ENCODE measurements at regions not wholly inside any gene's neighbourhood (a gene's known extent, or its start where the extent isn't known, plus 50 kb on each side); places are given as distances from the start of the nearest gene placed in this dataset.

GRCh38 chr1:177770096-177770495 is 199.8 kb downstream of the SEC16B start:
- H3K27me3 ChIP-seq (ENCODE audit: control insufficient read depth in 1 of 2, insufficient read depth in 2 of 2, low read length in 1 of 2), result no peaks in the 10 kb centered on the region
- H3K4me3 ChIP-seq (ENCODE audit: low read length in 2 of 2), result no peak overlapping the region
- intact Hi-C loops (cut with DNase I), result no loop called here
- H3K27ac ChIP-seq (ENCODE audit: low read depth in 1 of 2, low read length in 2 of 2), result no peak overlapping the region
- DNase-seq (no peak), ATAC-seq (ENCODE audit: low FRiP score) (no peak)
- H3K36me3 ChIP-seq (ENCODE audit: control insufficient read depth in 1 of 2, insufficient read depth in 2 of 2, low read length in 1 of 2), result no peaks in the 10 kb centered on the region
- H3K9me3 ChIP-seq (ENCODE audit: control insufficient read depth, low read length), result peaks cover 5% of the 10 kb centered on the region
- no peaks in the 10 kb centered on the region for H3K4me1 ChIP-seq (ENCODE audit: control insufficient read depth in 1 of 2, insufficient read depth in 2 of 2, low read length in 2 of 2)

GRCh38 chr1:177755851-177756560 is 213.9 kb downstream of the SEC16B start:
- no peaks in the 10 kb centered on the region for H3K36me3 ChIP-seq (ENCODE audit: control insufficient read depth in 1 of 2, insufficient read depth in 2 of 2, low read length in 1 of 2)
- H3K4me3 ChIP-seq (ENCODE audit: low read length in 2 of 2), result no peak overlapping the region
- H3K27ac ChIP-seq (ENCODE audit: low read depth in 1 of 2, low read length in 2 of 2), result no peak overlapping the region
- DNase-seq (no peak), ATAC-seq (ENCODE audit: low FRiP score) (no peak)
- H3K27me3 ChIP-seq (ENCODE audit: control insufficient read depth in 1 of 2, insufficient read depth in 2 of 2, low read length in 1 of 2), result no peaks in the 10 kb centered on the region
- no peaks in the 10 kb centered on the region for H3K4me1 ChIP-seq (ENCODE audit: control insufficient read depth in 1 of 2, insufficient read depth in 2 of 2, low read length in 2 of 2)
- WGBS, 2 donors, result 38 to 45% methylated on average over 7 of the region's 7 CpGs
- H3K9me3 ChIP-seq (ENCODE audit: control insufficient read depth, low read length), result peaks cover 2% of the 10 kb centered on the region
- intact Hi-C loops (cut with DNase I), result no loop called here

GRCh38 chr1:177754603-177755002 is 215.3 kb downstream of the SEC16B start:
- ATAC-seq (ENCODE audit: low FRiP score), result no peak

GRCh38 chr1:177753655-177754054 is 216.2 kb downstream of the SEC16B start:
- ATAC-seq (ENCODE audit: low FRiP score), result no peak
- H3K27me3 ChIP-seq (ENCODE audit: control insufficient read depth in 1 of 2, insufficient read depth in 2 of 2, low read length in 1 of 2), result no peaks in the 10 kb centered on the region
- 80 to 82% methylated on average over 5 of the region's 5 CpGs for WGBS, 2 donors

More at GRCh38 chr1:177754603-177755002, 215.3 kb downstream of the SEC16B start:
- 39 to 42% methylated on average over 2 of the region's 2 CpGs for WGBS, 2 donors
- DNase-seq, result no peak
- H3K4me1 ChIP-seq (ENCODE audit: control insufficient read depth in 1 of 2, insufficient read depth in 2 of 2, low read length in 2 of 2), result no peaks in the 10 kb centered on the region
- peaks cover 2% of the 10 kb centered on the region for H3K9me3 ChIP-seq (ENCODE audit: control insufficient read depth, low read length)
- intact Hi-C loops (cut with DNase I), result no loop called here
- H3K27me3 ChIP-seq (ENCODE audit: control insufficient read depth in 1 of 2, insufficient read depth in 2 of 2, low read length in 1 of 2), result no peaks in the 10 kb centered on the region
- H3K36me3 ChIP-seq (ENCODE audit: control insufficient read depth in 1 of 2, insufficient read depth in 2 of 2, low read length in 1 of 2), result no peaks in the 10 kb centered on the region
- H3K27ac ChIP-seq (ENCODE audit: low read depth in 1 of 2, low read length in 2 of 2), result no peak overlapping the region
- no peak overlapping the region for H3K4me3 ChIP-seq (ENCODE audit: low read length in 2 of 2)

GRCh38 chr1:177748080-177748801 is 221.6 kb downstream of the SEC16B start:
- 82 to 84% methylated on average over 4 of the region's 4 CpGs for WGBS, 2 donors
- Histone ChIP-seq H3K4me3 (ENCODE audit: low read length in 2 of 2) (no peak overlapping the region), H3K36me3 (ENCODE audit: control insufficient read depth in 1 of 2, insufficient read depth in 2 of 2, low read length in 1 of 2) (no peaks in the 10 kb centered on the region), H3K9me3 (ENCODE audit: control insufficient read depth, low read length) (no peaks in the 10 kb centered on the region), H3K27ac (ENCODE audit: low read depth in 1 of 2, low read length in 2 of 2) (no peak overlapping the region), H3K4me1 (ENCODE audit: control insufficient read depth in 1 of 2, insufficient read depth in 2 of 2, low read length in 2 of 2) (no peaks in the 10 kb centered on the region), H3K27me3 (ENCODE audit: control insufficient read depth in 1 of 2, insufficient read depth in 2 of 2, low read length in 1 of 2) (no peaks in the 10 kb centered on the region)
- intact Hi-C loops (cut with DNase I), result no loop called here
- ATAC-seq (ENCODE audit: low FRiP score), result no peak
- no peak for DNase-seq

More at GRCh38 chr1:177753655-177754054, 216.2 kb downstream of the SEC16B start:
- no peaks in the 10 kb centered on the region for H3K9me3 ChIP-seq (ENCODE audit: control insufficient read depth, low read length)
- no peaks in the 10 kb centered on the region for H3K36me3 ChIP-seq (ENCODE audit: control insufficient read depth in 1 of 2, insufficient read depth in 2 of 2, low read length in 1 of 2)
- no peak for DNase-seq
- no peak overlapping the region for H3K4me3 ChIP-seq (ENCODE audit: low read length in 2 of 2)
- intact Hi-C loops (cut with DNase I), result no loop called here
- H3K4me1 ChIP-seq (ENCODE audit: control insufficient read depth in 1 of 2, insufficient read depth in 2 of 2, low read length in 2 of 2), result no peaks in the 10 kb centered on the region
- H3K27ac ChIP-seq (ENCODE audit: low read depth in 1 of 2, low read length in 2 of 2), result no peak overlapping the region

- Histone ChIP-seq H3K4me3 (ENCODE audit: low read length in 2 of 2) (no peak overlapping the region), H3K27me3 (ENCODE audit: control insufficient read depth in 1 of 2, insufficient read depth in 2 of 2, low read length in 1 of 2) (peaks cover 0 to 3% of the 10 kb centered on the region in 2 donors), H3K4me1 (ENCODE audit: control insufficient read depth in 1 of 2, insufficient read depth in 2 of 2, low read length in 2 of 2) (no peaks in the 10 kb centered on the region), H3K27ac (ENCODE audit: low read depth in 1 of 2, low read length in 2 of 2) (no peak overlapping the region), H3K9me3 (ENCODE audit: control insufficient read depth, low read length) (no peaks in the 10 kb centered on the region), H3K36me3 (ENCODE audit: control insufficient read depth in 1 of 2, insufficient read depth in 2 of 2, low read length in 1 of 2) (no peaks in the 10 kb centered on the region)
- intact Hi-C loops (cut with DNase I), result no loop called here
- 82 to 87% methylated on average over 3 of the region's 3 CpGs for WGBS, 2 donors
- no peak for DNase-seq
- no peak for ATAC-seq (ENCODE audit: low FRiP score)
These were observed 223.7 kb downstream of the SEC16B start for GRCh38 chr1:177746155-177746554.

- no peak for DNase-seq
- Histone ChIP-seq H3K9me3 (ENCODE audit: control insufficient read depth, low read length) (no peaks in the 10 kb centered on the region), H3K27ac (ENCODE audit: low read depth in 1 of 2, low read length in 2 of 2) (no peak overlapping the region), H3K4me3 (ENCODE audit: low read length in 2 of 2) (no peak overlapping the region), H3K27me3 (ENCODE audit: control insufficient read depth in 1 of 2, insufficient read depth in 2 of 2, low read length in 1 of 2) (peaks cover 0 to 3% of the 10 kb centered on the region in 2 donors), H3K36me3 (ENCODE audit: control insufficient read depth in 1 of 2, insufficient read depth in 2 of 2, low read length in 1 of 2) (no peaks in the 10 kb centered on the region), H3K4me1 (ENCODE audit: control insufficient read depth in 1 of 2, insufficient read depth in 2 of 2, low read length in 2 of 2) (no peaks in the 10 kb centered on the region)
- intact Hi-C loops (cut with DNase I), result no loop called here
- no peak for ATAC-seq (ENCODE audit: low FRiP score)
- 65 to 67% methylated on average over 1 of the region's 1 CpG for WGBS, 2 donors
These were observed 225.0 kb downstream of the SEC16B start for GRCh38 chr1:177744906-177745305.

- Histone ChIP-seq H3K27ac (ENCODE audit: low read depth in 1 of 2, low read length in 2 of 2) (no peak overlapping the region), H3K9me3 (ENCODE audit: control insufficient read depth, low read length) (no peaks in the 10 kb centered on the region), H3K36me3 (ENCODE audit: control insufficient read depth in 1 of 2, insufficient read depth in 2 of 2, low read length in 1 of 2) (no peaks in the 10 kb centered on the region), H3K4me1 (ENCODE audit: control insufficient read depth in 1 of 2, insufficient read depth in 2 of 2, low read length in 2 of 2) (no peaks in the 10 kb centered on the region), H3K4me3 (ENCODE audit: low read length in 2 of 2) (no peak overlapping the region), H3K27me3 (ENCODE audit: control insufficient read depth in 1 of 2, insufficient read depth in 2 of 2, low read length in 1 of 2) (peaks cover 0 to 3% of the 10 kb centered on the region in 2 donors)
- 10 to 21% methylated on average over 1 of the region's 1 CpG for WGBS, 2 donors
- no peak for DNase-seq
- no peak for ATAC-seq (ENCODE audit: low FRiP score)
- intact Hi-C loops (cut with DNase I), result no loop called here
These were observed 228.4 kb downstream of the SEC16B start for GRCh38 chr1:177741476-177741875.

- Histone ChIP-seq H3K27ac (ENCODE audit: low read depth in 1 of 2, low read length in 2 of 2) (no peak overlapping the region), H3K4me1 (ENCODE audit: control insufficient read depth in 1 of 2, insufficient read depth in 2 of 2, low read length in 2 of 2) (no peaks in the 10 kb centered on the region), H3K4me3 (ENCODE audit: low read length in 2 of 2) (no peak overlapping the region), H3K9me3 (ENCODE audit: control insufficient read depth, low read length) (no peaks in the 10 kb centered on the region), H3K36me3 (ENCODE audit: control insufficient read depth in 1 of 2, insufficient read depth in 2 of 2, low read length in 1 of 2) (no peaks in the 10 kb centered on the region), H3K27me3 (ENCODE audit: control insufficient read depth in 1 of 2, insufficient read depth in 2 of 2, low read length in 1 of 2) (peaks cover 0 to 3% of the 10 kb centered on the region in 2 donors)
- DNase-seq (no peak), ATAC-seq (ENCODE audit: low FRiP score) (no peak)
- 87 to 91% methylated on average over 2 of the region's 2 CpGs for WGBS, 2 donors
- intact Hi-C loops (cut with DNase I), result no loop called here
These were observed 230.1 kb downstream of the SEC16B start for GRCh38 chr1:177739780-177740179.
